LNCaP clone FGC (cell line): ENCODE measurements at regions not wholly inside any gene's neighbourhood (a gene's known extent, or its start where the extent isn't known, plus 50 kb on each side); places are given as distances from the start of the nearest gene placed in this dataset.

Experiments
- DNase-seq: peaks from one replicate; pipeline ENCODE4 v3.0.0-alpha.2; 2011; ENCODE audit warnings: low read depth
- H3K4me3 ChIP-seq: 2 replicates; pipeline ENCODE4 v1.5.1; 2011; ENCODE audit warnings: mild to moderate bottlenecking, low read depth, low read length, control low read depth
- CTCF ChIP-seq: IDR thresholded peaks from 2 replicates; pipeline ENCODE4 v1.5.1; 2012; ENCODE audit warnings: mild to moderate bottlenecking; ENCODE audit not compliant: control insufficient read depth, insufficient read depth; ENCODE audit errors: extremely low read depth

- no peak for DNase-seq
- no peak for TF ChIP-seq CTCF
- H3K4me3 ChIP-seq: no peak overlapping the region
Measured at GRCh38 chr2:161033059-161033660, 127.1 kb upstream of the TANK start.

GRCh38 chr2:161036926-161037325, 123.3 kb upstream of the TANK start:
- no peak for TF ChIP-seq CTCF
- no peak for DNase-seq
- H3K4me3 ChIP-seq: no peak overlapping the region

DNA sequence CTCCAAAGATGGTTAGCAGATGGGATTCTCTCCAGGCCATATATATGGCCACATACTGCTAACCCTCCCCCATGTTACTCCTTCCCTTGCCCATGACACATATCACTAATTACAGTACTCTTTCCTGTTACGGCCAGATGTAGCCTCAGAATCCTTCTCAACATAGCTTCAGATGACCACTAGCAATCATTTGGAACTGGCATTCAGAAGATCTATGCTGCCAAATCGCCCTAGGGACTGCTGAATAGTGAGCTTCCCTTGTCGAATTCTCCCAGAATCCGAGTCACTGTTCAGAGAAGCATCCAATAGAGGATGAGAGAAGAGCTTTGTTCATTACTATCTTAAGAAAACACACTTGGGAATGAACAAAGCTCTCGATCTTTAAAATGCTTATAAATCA, 121.2 kb upstream of the TANK start:
- no peak overlapping the region for H3K4me3 ChIP-seq
- no peak for TF ChIP-seq CTCF
- DNase-seq: no peak

DNA sequence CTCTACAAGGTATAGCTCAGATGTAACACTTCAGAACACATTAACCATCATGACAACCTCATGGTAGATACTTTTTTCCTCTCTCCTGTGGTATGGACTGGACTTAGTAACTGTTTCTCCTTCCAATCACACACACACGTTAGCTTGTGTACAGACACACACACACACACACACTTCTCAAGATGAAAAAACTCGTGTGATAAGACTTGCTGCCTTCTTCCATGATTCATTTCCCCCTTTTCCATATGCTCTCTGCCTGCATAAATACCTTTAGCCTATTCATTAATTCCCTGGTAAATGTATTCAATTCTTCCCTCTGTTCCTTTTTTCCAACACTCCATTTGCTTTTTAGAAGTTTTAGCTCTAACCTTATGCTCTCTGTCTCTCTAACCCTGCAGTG, 118.9 kb upstream of the TANK start:
- TF ChIP-seq CTCF: no peak
- no peak for DNase-seq

DNA sequence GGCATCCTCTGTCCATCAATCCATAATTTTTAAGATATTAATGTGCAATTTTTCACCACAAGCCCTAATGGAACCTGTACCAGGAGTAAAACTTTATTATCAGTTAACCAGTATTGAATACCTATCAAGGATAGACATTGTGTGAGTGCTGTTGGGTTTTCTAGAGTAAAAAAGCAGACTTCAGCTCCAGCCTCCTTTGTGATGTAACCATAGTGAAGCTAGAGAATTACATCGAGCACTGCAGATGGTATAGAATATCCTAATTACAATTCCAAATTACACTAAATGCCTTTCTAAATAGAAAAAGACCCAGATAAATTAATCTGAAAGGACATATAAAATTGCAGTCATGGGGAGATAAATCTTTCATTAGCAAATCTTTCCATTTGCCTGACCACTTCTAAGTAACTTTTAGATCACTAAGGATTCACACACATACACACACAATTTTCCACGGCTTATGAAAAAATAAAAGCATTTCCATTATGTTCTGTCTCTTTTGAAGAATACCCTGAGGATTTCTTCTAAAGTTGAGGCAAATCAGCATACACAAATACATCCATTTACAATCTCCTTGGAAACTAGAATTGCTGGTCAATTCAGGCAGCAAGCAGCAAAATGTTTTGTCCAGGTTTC, 117.1 kb upstream of the TANK start:
- no peak for DNase-seq
- H3K4me3 ChIP-seq: no peak overlapping the region
- TF ChIP-seq CTCF: no peak

More for the DNA sequence above, 118.9 kb upstream of the TANK start:
- no peak overlapping the region for H3K4me3 ChIP-seq

GRCh38 chr2:161044095-161044865, 115.9 kb upstream of the TANK start:
- TF ChIP-seq CTCF: no peak
- no peak for DNase-seq
- H3K4me3 ChIP-seq: no peak overlapping the region
